IMR-90 (cell line): ENCODE measurements at regions not wholly inside any gene's neighbourhood (a gene's known extent, or its start where the extent isn't known, plus 50 kb on each side); places are given as distances from the start of the nearest gene placed in this dataset.

ENCODE experiments used
- RAD21 ChIP-seq: IDR thresholded peaks from 2 replicates; pipeline ENCODE4 v1.6.1; 2012; ENCODE audit warnings: low read length, improper control_type of control experiment
- TF ChIP-seq, protein P1 (sequence below): conservative IDR thresholded peaks from 2 replicates; pipeline ENCODE4 v1.5.1; 2012; ENCODE audit warnings: mild to moderate bottlenecking, low read depth, low read length, improper control_type of control experiment

GRCh38 chr17:34517406-34517805 is 62.0 kb upstream of the TMEM132E start:
- TF ChIP-seq, protein P1, sequence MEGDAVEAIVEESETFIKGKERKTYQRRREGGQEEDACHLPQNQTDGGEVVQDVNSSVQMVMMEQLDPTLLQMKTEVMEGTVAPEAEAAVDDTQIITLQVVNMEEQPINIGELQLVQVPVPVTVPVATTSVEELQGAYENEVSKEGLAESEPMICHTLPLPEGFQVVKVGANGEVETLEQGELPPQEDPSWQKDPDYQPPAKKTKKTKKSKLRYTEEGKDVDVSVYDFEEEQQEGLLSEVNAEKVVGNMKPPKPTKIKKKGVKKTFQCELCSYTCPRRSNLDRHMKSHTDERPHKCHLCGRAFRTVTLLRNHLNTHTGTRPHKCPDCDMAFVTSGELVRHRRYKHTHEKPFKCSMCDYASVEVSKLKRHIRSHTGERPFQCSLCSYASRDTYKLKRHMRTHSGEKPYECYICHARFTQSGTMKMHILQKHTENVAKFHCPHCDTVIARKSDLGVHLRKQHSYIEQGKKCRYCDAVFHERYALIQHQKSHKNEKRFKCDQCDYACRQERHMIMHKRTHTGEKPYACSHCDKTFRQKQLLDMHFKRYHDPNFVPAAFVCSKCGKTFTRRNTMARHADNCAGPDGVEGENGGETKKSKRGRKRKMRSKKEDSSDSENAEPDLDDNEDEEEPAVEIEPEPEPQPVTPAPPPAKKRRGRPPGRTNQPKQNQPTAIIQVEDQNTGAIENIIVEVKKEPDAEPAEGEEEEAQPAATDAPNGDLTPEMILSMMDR: no peak
- no peak for TF ChIP-seq RAD21
